ENCODE measurements at regions not wholly inside any gene's neighbourhood (a gene's known extent, or its start where the extent isn't known, plus 50 kb on each side); places are given as distances from the start of the nearest gene placed in this dataset.

GRCh38 chr1:37159102-37159501 is 124.8 kb upstream of the GRIK3 start:
- H3K4me3 ChIP-seq, result no peak overlapping the region
- H3K36me3 ChIP-seq, result no peaks in the 10 kb centered on the region
- H3K4me1 ChIP-seq, result no peaks in the 10 kb centered on the region
- H3K27ac ChIP-seq, result no peak overlapping the region
- peaks cover 6% of the 10 kb centered on the region for H3K9me3 ChIP-seq
- TF ChIP-seq POLR2A (IDR thresholded peaks at IDR 0.05) (no peak), EP300 (IDR thresholded peaks at IDR 0.05) (no peak), POLR2AphosphoS5 (IDR thresholded peaks at IDR 0.05) (no peak), CTCF (IDR thresholded peaks at IDR 0.05) (no peak)
- no peak for DNase-seq (ENCODE audit: low spot score in 2 of 2)
- WGBS, result 100% methylated on average over 1 of the region's 1 CpG
- H3K27me3 ChIP-seq, result peaks cover 4% of the 10 kb centered on the region

- DNase-seq (ENCODE audit: low spot score in 2 of 2), result no peak
- Histone ChIP-seq H3K9me3 (peaks cover 13% of the 10 kb centered on the region), H3K27ac (no peak overlapping the region), H3K4me3 (no peak overlapping the region), H3K36me3 (no peaks in the 10 kb centered on the region), H3K27me3 (no peaks in the 10 kb centered on the region), H3K4me1 (no peaks in the 10 kb centered on the region)
- no peak for TF ChIP-seq EP300 (IDR thresholded peaks at IDR 0.05)
- no peak for TF ChIP-seq POLR2AphosphoS5 (IDR thresholded peaks at IDR 0.05)
- no peak for TF ChIP-seq CTCF (IDR thresholded peaks at IDR 0.05)
- no peak for TF ChIP-seq POLR2A (IDR thresholded peaks at IDR 0.05)
- 92% methylated on average over 2 of the region's 2 CpGs for WGBS
Measured at GRCh38 chr1:37161171-37161570, 126.9 kb upstream of the GRIK3 start.

- no peak overlapping the region for H3K4me3 ChIP-seq
Measured at GRCh38 chr1:37162059-37162458, 127.7 kb upstream of the GRIK3 start.

GRCh38 chr1:37166005-37166404 is 131.7 kb upstream of the GRIK3 start:
- TF ChIP-seq CTCF (IDR thresholded peaks at IDR 0.05) (no peak), EP300 (IDR thresholded peaks at IDR 0.05) (no peak), POLR2A (IDR thresholded peaks at IDR 0.05) (no peak), POLR2AphosphoS5 (IDR thresholded peaks at IDR 0.05) (no peak)
- no peak for DNase-seq (ENCODE audit: low spot score in 2 of 2)
- peaks cover 13% of the 10 kb centered on the region for H3K9me3 ChIP-seq
- no peak overlapping the region for H3K4me3 ChIP-seq
- H3K4me1 ChIP-seq, result no peaks in the 10 kb centered on the region
- H3K27me3 ChIP-seq, result peaks cover 11% of the 10 kb centered on the region
- no peaks in the 10 kb centered on the region for H3K36me3 ChIP-seq
- 97% methylated on average over 2 of the region's 2 CpGs for WGBS
- H3K27ac ChIP-seq, result no peak overlapping the region

More at GRCh38 chr1:37162059-37162458, 127.7 kb upstream of the GRIK3 start:
- H3K9me3 ChIP-seq, result peaks cover 13% of the 10 kb centered on the region
- DNase-seq (ENCODE audit: low spot score in 2 of 2), result no peak
- no peaks in the 10 kb centered on the region for H3K4me1 ChIP-seq
- no peaks in the 10 kb centered on the region for H3K27me3 ChIP-seq
- H3K27ac ChIP-seq, result no peak overlapping the region
- H3K36me3 ChIP-seq, result no peaks in the 10 kb centered on the region
- TF ChIP-seq POLR2A (IDR thresholded peaks at IDR 0.05) (no peak), EP300 (IDR thresholded peaks at IDR 0.05) (no peak), POLR2AphosphoS5 (IDR thresholded peaks at IDR 0.05) (no peak), CTCF (IDR thresholded peaks at IDR 0.05) (no peak)

GRCh38 chr1:37167479-37167878 is 133.2 kb upstream of the GRIK3 start:
- no peak for DNase-seq (ENCODE audit: low spot score in 2 of 2)

More at GRCh38 chr1:37167479-37167878, 133.2 kb upstream of the GRIK3 start:
- Histone ChIP-seq H3K4me3 (no peak overlapping the region), H3K27ac (no peak overlapping the region), H3K27me3 (peaks cover 14% of the 10 kb centered on the region), H3K36me3 (no peaks in the 10 kb centered on the region), H3K4me1 (no peaks in the 10 kb centered on the region), H3K9me3 (peaks cover 6% of the 10 kb centered on the region)
- TF ChIP-seq EP300 (IDR thresholded peaks at IDR 0.05), result no peak
- no peak for TF ChIP-seq CTCF (IDR thresholded peaks at IDR 0.05)
- no peak for TF ChIP-seq POLR2A (IDR thresholded peaks at IDR 0.05)
- no peak for TF ChIP-seq POLR2AphosphoS5 (IDR thresholded peaks at IDR 0.05)
- 70% methylated on average over 1 of the region's 1 CpG for WGBS
